ENCODE measurements at regions not wholly inside any gene's neighbourhood (a gene's known extent, or its start where the extent isn't known, plus 50 kb on each side); places are given as distances from the start of the nearest gene placed in this dataset.
A peak's percentile ranks its signal among the peaks of the same experiment; 100 is the strongest.

- Histone ChIP-seq H3K9me3 (no peaks in the 10 kb centered on the region), H3K4me3 (ENCODE audit: low read depth, low read length) (no peak overlapping the region), H3K27me3 (replicated peaks; ENCODE audit: control insufficient read depth, insufficient read depth, low read length) (no peaks in the 10 kb centered on the region), H3K36me3 (ENCODE audit: control insufficient read depth, insufficient read depth, low read length) (no peaks in the 10 kb centered on the region), H3K4me1 (no peaks in the 10 kb centered on the region)
- Mint-ChIP-seq H3K4me3 (ENCODE audit: unreplicated experiment) (no peak overlapping the region), H3K9me3 (ENCODE audit: unreplicated experiment) (no peaks in the 10 kb centered on the region), H3K27ac (ENCODE audit: unreplicated experiment) (no peak overlapping the region), H3K36me3 (ENCODE audit: insufficient read depth, unreplicated experiment) (no peaks in the 10 kb centered on the region), H3K4me1 (ENCODE audit: low read depth, unreplicated experiment) (no peaks in the 10 kb centered on the region), H3K27me3 (ENCODE audit: insufficient read depth, unreplicated experiment) (no peaks in the 10 kb centered on the region)
- DNase-seq, result peak in 1 of 2 experiments; percentile 21
- intact Hi-C loops (cut with micrococcal nuclease; ENCODE audit: unreplicated experiment), result loop anchor here (2.0 kb wide), 1 partner anchor 553 kb away; no protein-coding TSS in a partner anchor
- TF ChIP-seq, protein P1, sequence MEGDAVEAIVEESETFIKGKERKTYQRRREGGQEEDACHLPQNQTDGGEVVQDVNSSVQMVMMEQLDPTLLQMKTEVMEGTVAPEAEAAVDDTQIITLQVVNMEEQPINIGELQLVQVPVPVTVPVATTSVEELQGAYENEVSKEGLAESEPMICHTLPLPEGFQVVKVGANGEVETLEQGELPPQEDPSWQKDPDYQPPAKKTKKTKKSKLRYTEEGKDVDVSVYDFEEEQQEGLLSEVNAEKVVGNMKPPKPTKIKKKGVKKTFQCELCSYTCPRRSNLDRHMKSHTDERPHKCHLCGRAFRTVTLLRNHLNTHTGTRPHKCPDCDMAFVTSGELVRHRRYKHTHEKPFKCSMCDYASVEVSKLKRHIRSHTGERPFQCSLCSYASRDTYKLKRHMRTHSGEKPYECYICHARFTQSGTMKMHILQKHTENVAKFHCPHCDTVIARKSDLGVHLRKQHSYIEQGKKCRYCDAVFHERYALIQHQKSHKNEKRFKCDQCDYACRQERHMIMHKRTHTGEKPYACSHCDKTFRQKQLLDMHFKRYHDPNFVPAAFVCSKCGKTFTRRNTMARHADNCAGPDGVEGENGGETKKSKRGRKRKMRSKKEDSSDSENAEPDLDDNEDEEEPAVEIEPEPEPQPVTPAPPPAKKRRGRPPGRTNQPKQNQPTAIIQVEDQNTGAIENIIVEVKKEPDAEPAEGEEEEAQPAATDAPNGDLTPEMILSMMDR (IDR thresholded peaks at IDR 0.05; ENCODE audit: insufficient read depth in 1 of 2, low read depth in 1 of 2, low read length in 1 of 2, severe bottlenecking in 1 of 2, unreplicated experiment in 1 of 2), result peak; percentile 28 to 55
- POLR2A ChIA-PET, result no interaction called here
- CTCF ChIA-PET, result no interaction called here
- no TSS peak for BruUV-seq (replicated peaks)
These were observed 176.9 kb upstream of the MC4R start for GRCh38 chr18:60549338-60549960.

- H3K27me3 Mint-ChIP-seq (ENCODE audit: insufficient read depth, unreplicated experiment), result no peaks in the 10 kb centered on the region
- CTCF ChIA-PET, result interaction anchor here (0.7 kb wide), 1 partner anchor 917 kb away, joined by 3 read pairs; no protein-coding TSS in a partner anchor
- no peaks in the 10 kb centered on the region for H3K4me1 ChIP-seq
- no TSS peak for BruUV-seq (replicated peaks)
- no peaks in the 10 kb centered on the region for H3K36me3 Mint-ChIP-seq (ENCODE audit: insufficient read depth, unreplicated experiment)
- TF ChIP-seq, protein P1 (IDR thresholded peaks at IDR 0.05; ENCODE audit: insufficient read depth in 1 of 2, low read depth in 1 of 2, low read length in 1 of 2, severe bottlenecking in 1 of 2, unreplicated experiment in 1 of 2), result no peak
- H3K4me3 Mint-ChIP-seq (ENCODE audit: unreplicated experiment), result no peak overlapping the region
- no peaks in the 10 kb centered on the region for H3K9me3 ChIP-seq
- no peaks in the 10 kb centered on the region for H3K4me1 Mint-ChIP-seq (ENCODE audit: low read depth, unreplicated experiment)
- no peak overlapping the region for H3K27ac Mint-ChIP-seq (ENCODE audit: unreplicated experiment)
- POLR2A ChIA-PET, result no interaction called here
- no peaks in the 10 kb centered on the region for H3K9me3 Mint-ChIP-seq (ENCODE audit: unreplicated experiment)
- no peak overlapping the region for H3K4me3 ChIP-seq (ENCODE audit: low read depth, low read length)
- DNase-seq, result no peak
- H3K36me3 ChIP-seq (ENCODE audit: control insufficient read depth, insufficient read depth, low read length), result no peaks in the 10 kb centered on the region
- intact Hi-C loops (cut with micrococcal nuclease; ENCODE audit: unreplicated experiment), result no loop called here
- H3K27me3 ChIP-seq (replicated peaks; ENCODE audit: control insufficient read depth, insufficient read depth, low read length), result no peaks in the 10 kb centered on the region
These were observed 180.4 kb upstream of the MC4R start for GRCh38 chr18:60552948-60553347.

- Mint-ChIP-seq H3K4me1 (ENCODE audit: low read depth, unreplicated experiment) (no peaks in the 10 kb centered on the region), H3K27ac (ENCODE audit: unreplicated experiment) (no peak overlapping the region), H3K9me3 (ENCODE audit: unreplicated experiment) (no peaks in the 10 kb centered on the region), H3K4me3 (ENCODE audit: unreplicated experiment) (no peak overlapping the region), H3K27me3 (ENCODE audit: insufficient read depth, unreplicated experiment) (no peaks in the 10 kb centered on the region), H3K36me3 (ENCODE audit: insufficient read depth, unreplicated experiment) (no peaks in the 10 kb centered on the region)
- POLR2A ChIA-PET, result no interaction called here
- no peak for DNase-seq
- Histone ChIP-seq H3K9me3 (no peaks in the 10 kb centered on the region), H3K27me3 (replicated peaks; ENCODE audit: control insufficient read depth, insufficient read depth, low read length) (no peaks in the 10 kb centered on the region), H3K36me3 (ENCODE audit: control insufficient read depth, insufficient read depth, low read length) (no peaks in the 10 kb centered on the region), H3K4me1 (no peaks in the 10 kb centered on the region), H3K4me3 (ENCODE audit: low read depth, low read length) (no peak overlapping the region)
- CTCF ChIA-PET, result no interaction called here
- BruUV-seq (replicated peaks), result no TSS peak
- TF ChIP-seq, protein P1 (IDR thresholded peaks at IDR 0.05; ENCODE audit: insufficient read depth in 1 of 2, low read depth in 1 of 2, low read length in 1 of 2, severe bottlenecking in 1 of 2, unreplicated experiment in 1 of 2), result no peak
- intact Hi-C loops (cut with micrococcal nuclease; ENCODE audit: unreplicated experiment), result no loop called here
These were observed 182.4 kb upstream of the MC4R start for GRCh38 chr18:60554967-60555366.

All from Caco-2 (cell line).